ENCODE measurements at regions not wholly inside any gene's neighbourhood (a gene's known extent, or its start where the extent isn't known, plus 50 kb on each side); places are given as distances from the start of the nearest gene placed in this dataset.

DNA sequence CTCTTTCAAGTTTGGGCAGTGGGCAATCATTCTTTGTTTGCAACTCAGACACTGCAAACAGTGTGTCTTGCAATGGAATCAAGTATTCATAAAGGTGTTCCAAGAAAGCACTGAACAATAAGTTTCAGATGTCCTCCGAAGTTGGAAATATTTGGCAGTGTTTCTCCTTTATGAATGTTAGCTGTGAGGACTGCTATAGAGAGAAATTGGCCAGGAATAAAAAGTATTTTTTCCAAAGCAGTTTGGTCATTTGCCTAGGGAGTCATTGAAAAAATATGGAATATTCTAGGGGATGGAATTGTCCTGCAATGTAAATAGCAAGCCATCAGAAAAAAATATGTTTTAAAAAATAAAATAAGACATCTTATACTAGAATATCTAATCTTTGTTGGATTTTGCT, 688.6 kb upstream of the SEMA6A start:
- no peak for TF ChIP-seq POLR2AphosphoS5 (IDR thresholded peaks at IDR 0.05; ENCODE audit: low read length)
- TF ChIP-seq ZNF207 (IDR thresholded peaks at IDR 0.05; ENCODE audit: borderline replicate concordance), result no peak
- TF ChIP-seq MYC (IDR thresholded peaks at IDR 0.05; ENCODE audit: insufficient read depth, insufficient read length, insufficient replicate concordance, low read length, severe bottlenecking), result no peak
- no peak for TF ChIP-seq BCL11A (IDR thresholded peaks at IDR 0.05; ENCODE audit: low read depth, low read length)
- TF ChIP-seq, protein P1, sequence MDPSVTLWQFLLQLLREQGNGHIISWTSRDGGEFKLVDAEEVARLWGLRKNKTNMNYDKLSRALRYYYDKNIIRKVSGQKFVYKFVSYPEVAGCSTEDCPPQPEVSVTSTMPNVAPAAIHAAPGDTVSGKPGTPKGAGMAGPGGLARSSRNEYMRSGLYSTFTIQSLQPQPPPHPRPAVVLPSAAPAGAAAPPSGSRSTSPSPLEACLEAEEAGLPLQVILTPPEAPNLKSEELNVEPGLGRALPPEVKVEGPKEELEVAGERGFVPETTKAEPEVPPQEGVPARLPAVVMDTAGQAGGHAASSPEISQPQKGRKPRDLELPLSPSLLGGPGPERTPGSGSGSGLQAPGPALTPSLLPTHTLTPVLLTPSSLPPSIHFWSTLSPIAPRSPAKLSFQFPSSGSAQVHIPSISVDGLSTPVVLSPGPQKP (IDR thresholded peaks at IDR 0.05; ENCODE audit: low read depth, low read length), result no peak
- no peak for TF ChIP-seq ATF3 (IDR thresholded peaks at IDR 0.05; ENCODE audit: borderline replicate concordance, extremely low read depth, low read depth, low read length)
- no peak for TF ChIP-seq CHD4 (IDR thresholded peaks at IDR 0.05)
- TF ChIP-seq EP300 (IDR thresholded peaks at IDR 0.05; ENCODE audit: borderline replicate concordance in 1 of 2, control insufficient read depth in 1 of 2, low read depth in 2 of 2, low read length in 2 of 2), result no peak
- TF ChIP-seq, protein P2, sequence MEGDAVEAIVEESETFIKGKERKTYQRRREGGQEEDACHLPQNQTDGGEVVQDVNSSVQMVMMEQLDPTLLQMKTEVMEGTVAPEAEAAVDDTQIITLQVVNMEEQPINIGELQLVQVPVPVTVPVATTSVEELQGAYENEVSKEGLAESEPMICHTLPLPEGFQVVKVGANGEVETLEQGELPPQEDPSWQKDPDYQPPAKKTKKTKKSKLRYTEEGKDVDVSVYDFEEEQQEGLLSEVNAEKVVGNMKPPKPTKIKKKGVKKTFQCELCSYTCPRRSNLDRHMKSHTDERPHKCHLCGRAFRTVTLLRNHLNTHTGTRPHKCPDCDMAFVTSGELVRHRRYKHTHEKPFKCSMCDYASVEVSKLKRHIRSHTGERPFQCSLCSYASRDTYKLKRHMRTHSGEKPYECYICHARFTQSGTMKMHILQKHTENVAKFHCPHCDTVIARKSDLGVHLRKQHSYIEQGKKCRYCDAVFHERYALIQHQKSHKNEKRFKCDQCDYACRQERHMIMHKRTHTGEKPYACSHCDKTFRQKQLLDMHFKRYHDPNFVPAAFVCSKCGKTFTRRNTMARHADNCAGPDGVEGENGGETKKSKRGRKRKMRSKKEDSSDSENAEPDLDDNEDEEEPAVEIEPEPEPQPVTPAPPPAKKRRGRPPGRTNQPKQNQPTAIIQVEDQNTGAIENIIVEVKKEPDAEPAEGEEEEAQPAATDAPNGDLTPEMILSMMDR (IDR thresholded peaks at IDR 0.05 in 2 of 3, conservative IDR thresholded peaks at IDR 0.05 in 1 of 3; ENCODE audit: control insufficient read depth in 2 of 3, extremely low read depth in 1 of 3, insufficient read depth in 1 of 3, low read depth in 3 of 3, low read length in 3 of 3), result no peak
- no peak for TF ChIP-seq GABPA (IDR thresholded peaks at IDR 0.05; ENCODE audit: low read depth)
- TF ChIP-seq ZNF217 (IDR thresholded peaks at IDR 0.05), result no peak
- TF ChIP-seq NBN (IDR thresholded peaks at IDR 0.05), result no peak

All from GM12878 (cell line).